Panc1 (cell line): ENCODE measurements at regions not wholly inside any gene's neighbourhood (a gene's known extent, or its start where the extent isn't known, plus 50 kb on each side); places are given as distances from the start of the nearest gene placed in this dataset.

Experiments
- POLR2AphosphoS5 ChIP-seq: IDR thresholded peaks from 2 replicates; pipeline ENCODE4 v1.6.1; 2012; ENCODE audit warnings: mild to moderate bottlenecking, low read depth, low read length, moderate library complexity
- TF ChIP-seq, protein P1 (sequence below): fragments of 450-650 bp; IDR thresholded peaks from 2 replicates; pipeline ENCODE4 v1.5.1; 2017; ENCODE audit warnings: mild to moderate bottlenecking
- TF ChIP-seq, protein P2 (sequence below), 2 experiments: IDR thresholded peaks; 2 replicates each; pipeline ENCODE4 v1.6.1; 2011 to 2012; ENCODE audit warnings: low read depth in 2 of 2, control low read depth in 1 of 2, low read length in 1 of 2, mild to moderate bottlenecking in 1 of 2, moderate library complexity in 1 of 2; ENCODE audit not compliant: insufficient read depth in 1 of 2

- TF ChIP-seq, protein P1, sequence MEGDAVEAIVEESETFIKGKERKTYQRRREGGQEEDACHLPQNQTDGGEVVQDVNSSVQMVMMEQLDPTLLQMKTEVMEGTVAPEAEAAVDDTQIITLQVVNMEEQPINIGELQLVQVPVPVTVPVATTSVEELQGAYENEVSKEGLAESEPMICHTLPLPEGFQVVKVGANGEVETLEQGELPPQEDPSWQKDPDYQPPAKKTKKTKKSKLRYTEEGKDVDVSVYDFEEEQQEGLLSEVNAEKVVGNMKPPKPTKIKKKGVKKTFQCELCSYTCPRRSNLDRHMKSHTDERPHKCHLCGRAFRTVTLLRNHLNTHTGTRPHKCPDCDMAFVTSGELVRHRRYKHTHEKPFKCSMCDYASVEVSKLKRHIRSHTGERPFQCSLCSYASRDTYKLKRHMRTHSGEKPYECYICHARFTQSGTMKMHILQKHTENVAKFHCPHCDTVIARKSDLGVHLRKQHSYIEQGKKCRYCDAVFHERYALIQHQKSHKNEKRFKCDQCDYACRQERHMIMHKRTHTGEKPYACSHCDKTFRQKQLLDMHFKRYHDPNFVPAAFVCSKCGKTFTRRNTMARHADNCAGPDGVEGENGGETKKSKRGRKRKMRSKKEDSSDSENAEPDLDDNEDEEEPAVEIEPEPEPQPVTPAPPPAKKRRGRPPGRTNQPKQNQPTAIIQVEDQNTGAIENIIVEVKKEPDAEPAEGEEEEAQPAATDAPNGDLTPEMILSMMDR = no peak
- no peak for TF ChIP-seq POLR2AphosphoS5
- TF ChIP-seq, protein P2, sequence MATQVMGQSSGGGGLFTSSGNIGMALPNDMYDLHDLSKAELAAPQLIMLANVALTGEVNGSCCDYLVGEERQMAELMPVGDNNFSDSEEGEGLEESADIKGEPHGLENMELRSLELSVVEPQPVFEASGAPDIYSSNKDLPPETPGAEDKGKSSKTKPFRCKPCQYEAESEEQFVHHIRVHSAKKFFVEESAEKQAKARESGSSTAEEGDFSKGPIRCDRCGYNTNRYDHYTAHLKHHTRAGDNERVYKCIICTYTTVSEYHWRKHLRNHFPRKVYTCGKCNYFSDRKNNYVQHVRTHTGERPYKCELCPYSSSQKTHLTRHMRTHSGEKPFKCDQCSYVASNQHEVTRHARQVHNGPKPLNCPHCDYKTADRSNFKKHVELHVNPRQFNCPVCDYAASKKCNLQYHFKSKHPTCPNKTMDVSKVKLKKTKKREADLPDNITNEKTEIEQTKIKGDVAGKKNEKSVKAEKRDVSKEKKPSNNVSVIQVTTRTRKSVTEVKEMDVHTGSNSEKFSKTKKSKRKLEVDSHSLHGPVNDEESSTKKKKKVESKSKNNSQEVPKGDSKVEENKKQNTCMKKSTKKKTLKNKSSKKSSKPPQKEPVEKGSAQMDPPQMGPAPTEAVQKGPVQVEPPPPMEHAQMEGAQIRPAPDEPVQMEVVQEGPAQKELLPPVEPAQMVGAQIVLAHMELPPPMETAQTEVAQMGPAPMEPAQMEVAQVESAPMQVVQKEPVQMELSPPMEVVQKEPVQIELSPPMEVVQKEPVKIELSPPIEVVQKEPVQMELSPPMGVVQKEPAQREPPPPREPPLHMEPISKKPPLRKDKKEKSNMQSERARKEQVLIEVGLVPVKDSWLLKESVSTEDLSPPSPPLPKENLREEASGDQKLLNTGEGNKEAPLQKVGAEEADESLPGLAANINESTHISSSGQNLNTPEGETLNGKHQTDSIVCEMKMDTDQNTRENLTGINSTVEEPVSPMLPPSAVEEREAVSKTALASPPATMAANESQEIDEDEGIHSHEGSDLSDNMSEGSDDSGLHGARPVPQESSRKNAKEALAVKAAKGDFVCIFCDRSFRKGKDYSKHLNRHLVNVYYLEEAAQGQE (IDR thresholded peaks at IDR 0.05; ENCODE audit: insufficient read depth in 1 of 2, low read depth in 2 of 2, low read length in 1 of 2) = no peak
Observed at GRCh38 chr15:93138681-93139250, 49.8 kb upstream of the RGMA start.
